Sigmoid colon (tissue), 3 donors: ENCODE measurements at regions not wholly inside any gene's neighbourhood (a gene's known extent, or its start where the extent isn't known, plus 50 kb on each side); places are given as distances from the start of the nearest gene placed in this dataset.

Experiments used
- POLR2A ChIP-seq, 2 donors: fragments of 450-650 bp; IDR thresholded peaks; one replicate each; pipeline ENCODE4 v1.6.1; 2016; ENCODE audit warnings: antibody characterized with exemption in 2 of 2, mild to moderate bottlenecking in 2 of 2, moderate library complexity in 2 of 2
- TF ChIP-seq, protein P1 (sequence below), 4 experiments: fragments of 450-650 bp in 3 of 4; fragments of 200-600 bp in 1 of 4; IDR thresholded peaks; one replicate each; pipeline ENCODE4 v1.5.1; 2016 to 2019; ENCODE audit warnings: antibody characterized with exemption in 4 of 4, mild to moderate bottlenecking in 3 of 4, moderate library complexity in 2 of 4

GRCh38 chr6:96450082-96450769 is 71.4 kb upstream of the UFL1 start:
- no peak for TF ChIP-seq POLR2A (IDR thresholded peaks at IDR 0.05)
- TF ChIP-seq, protein P1, sequence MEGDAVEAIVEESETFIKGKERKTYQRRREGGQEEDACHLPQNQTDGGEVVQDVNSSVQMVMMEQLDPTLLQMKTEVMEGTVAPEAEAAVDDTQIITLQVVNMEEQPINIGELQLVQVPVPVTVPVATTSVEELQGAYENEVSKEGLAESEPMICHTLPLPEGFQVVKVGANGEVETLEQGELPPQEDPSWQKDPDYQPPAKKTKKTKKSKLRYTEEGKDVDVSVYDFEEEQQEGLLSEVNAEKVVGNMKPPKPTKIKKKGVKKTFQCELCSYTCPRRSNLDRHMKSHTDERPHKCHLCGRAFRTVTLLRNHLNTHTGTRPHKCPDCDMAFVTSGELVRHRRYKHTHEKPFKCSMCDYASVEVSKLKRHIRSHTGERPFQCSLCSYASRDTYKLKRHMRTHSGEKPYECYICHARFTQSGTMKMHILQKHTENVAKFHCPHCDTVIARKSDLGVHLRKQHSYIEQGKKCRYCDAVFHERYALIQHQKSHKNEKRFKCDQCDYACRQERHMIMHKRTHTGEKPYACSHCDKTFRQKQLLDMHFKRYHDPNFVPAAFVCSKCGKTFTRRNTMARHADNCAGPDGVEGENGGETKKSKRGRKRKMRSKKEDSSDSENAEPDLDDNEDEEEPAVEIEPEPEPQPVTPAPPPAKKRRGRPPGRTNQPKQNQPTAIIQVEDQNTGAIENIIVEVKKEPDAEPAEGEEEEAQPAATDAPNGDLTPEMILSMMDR (IDR thresholded peaks at IDR 0.05): no peak
